KOPT-K1 (cell line): ENCODE measurements at regions not wholly inside any gene's neighbourhood (a gene's known extent, or its start where the extent isn't known, plus 50 kb on each side); places are given as distances from the start of the nearest gene placed in this dataset.
"Not testable (repeated sequence)": the region's sequence is repeated elsewhere in the genome, so short reads cannot be mapped to it uniquely, and the experiment has no call there.

Experiments
- H3K27ac ChIP-seq: fragments of 200-600 bp; sonication (generic); 2 replicates; pipeline ENCODE4 v1.5.1; 2016; ENCODE audit warnings: antibody characterized with exemption, mild to moderate bottlenecking, low read depth, low read length; ENCODE audit not compliant: poor library complexity, severe bottlenecking
- H3K36me3 ChIP-seq: fragments of 200-600 bp; sonication (generic); 2 replicates; pipeline ENCODE4 v1.5.1; 2017; ENCODE audit warnings: antibody characterized with exemption, mild to moderate bottlenecking, low read length, moderate library complexity; ENCODE audit not compliant: insufficient read depth
- H3K9me3 ChIP-seq: fragments of 200-600 bp; sonication (generic); 2 replicates; pipeline ENCODE4 v1.5.1; 2017; ENCODE audit warnings: antibody characterized with exemption, low read length, mild to moderate bottlenecking; ENCODE audit not compliant: insufficient read depth, poor library complexity, severe bottlenecking

DNA sequence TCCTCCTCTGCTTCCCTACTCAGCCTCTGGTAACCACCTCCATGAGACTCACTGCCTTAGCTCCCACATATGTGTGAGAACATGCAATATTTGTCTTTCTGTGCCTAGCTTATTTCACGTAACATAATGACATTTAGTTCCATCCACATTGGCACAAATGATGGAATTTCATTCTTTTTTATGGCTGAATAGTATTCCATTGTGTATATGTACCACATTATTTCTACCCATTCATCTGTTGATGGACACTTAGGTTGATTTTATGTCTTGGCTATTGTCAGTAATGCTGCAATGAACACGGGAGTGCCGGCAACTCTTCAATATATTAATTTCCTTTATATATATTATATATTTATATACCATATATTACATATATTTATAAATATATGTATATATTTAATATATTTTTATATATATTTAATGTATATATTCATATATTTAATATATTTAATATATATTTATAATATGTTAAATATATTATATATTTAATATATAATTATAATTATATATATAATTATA, 1046.9 kb downstream of the DNAJB9 start:
- no peak overlapping the region for H3K27ac ChIP-seq
- no peaks in the 10 kb centered on the region for H3K36me3 ChIP-seq
- H3K9me3 ChIP-seq: no peaks in the 10 kb centered on the region

DNA sequence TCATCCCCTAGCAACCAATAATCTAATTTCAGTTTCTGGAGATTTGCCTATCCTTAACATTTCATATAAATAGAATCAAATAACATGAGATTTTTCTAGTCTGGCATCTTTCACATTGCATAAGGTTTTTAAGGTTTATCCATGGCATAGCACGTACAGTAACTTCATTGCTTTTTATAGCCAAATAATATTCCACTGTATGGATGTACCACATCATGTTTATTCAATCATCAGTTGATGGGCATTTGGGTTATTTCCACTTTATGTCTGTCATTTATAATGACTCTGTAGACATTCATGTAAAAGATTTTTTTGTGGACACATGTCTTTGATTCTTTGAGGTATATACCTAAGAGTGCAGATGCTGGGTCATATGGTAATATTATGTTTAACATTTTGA, 1052.6 kb downstream of the DNAJB9 start:
- Histone ChIP-seq H3K36me3 (no peaks in the 10 kb centered on the region), H3K27ac (no peak overlapping the region), H3K9me3 (no peaks in the 10 kb centered on the region)

DNA sequence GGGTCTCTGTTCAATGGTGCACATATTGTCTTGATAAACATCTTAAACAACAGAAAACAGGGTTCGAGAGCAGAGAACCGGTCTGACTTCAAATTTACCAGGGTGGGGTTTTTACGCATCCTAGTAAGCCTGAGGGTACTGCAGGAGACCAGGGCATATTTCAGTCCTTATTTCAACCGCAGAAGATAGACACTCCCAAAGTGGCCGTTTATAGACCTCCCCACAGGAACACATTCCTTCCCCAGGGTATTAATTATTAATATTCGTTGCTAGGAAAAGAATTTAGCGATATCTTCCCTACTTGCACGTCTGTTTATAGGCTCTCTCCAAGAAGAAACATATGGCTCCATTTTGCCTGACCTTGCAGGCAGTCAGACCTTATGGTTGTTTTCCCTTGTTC, 1063.2 kb downstream of the DNAJB9 start:
- not testable (repeated sequence) for H3K27ac ChIP-seq, H3K36me3 ChIP-seq, H3K9me3 ChIP-seq

DNA sequence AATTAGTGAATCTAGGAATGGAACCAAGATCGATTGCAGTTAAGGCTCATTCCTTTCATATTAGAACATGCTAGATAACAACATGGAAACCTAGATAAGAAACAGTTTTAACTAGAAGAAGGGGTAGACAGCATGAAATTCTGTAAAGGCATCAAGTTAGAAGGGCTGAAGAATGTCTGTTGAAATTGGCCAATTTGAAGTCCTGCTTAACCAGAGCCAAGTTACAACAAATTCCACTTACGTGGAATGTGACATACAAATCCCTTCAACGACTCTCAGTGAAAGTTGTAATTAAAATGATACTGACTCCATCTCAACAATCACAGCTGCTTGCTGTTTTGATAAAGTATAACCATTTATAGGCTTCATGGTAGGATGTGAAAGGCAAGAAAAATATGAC, 1065.7 kb downstream of the DNAJB9 start:
- Histone ChIP-seq H3K9me3 (peaks cover 5% of the 10 kb centered on the region), H3K36me3 (no peaks in the 10 kb centered on the region)

DNA sequence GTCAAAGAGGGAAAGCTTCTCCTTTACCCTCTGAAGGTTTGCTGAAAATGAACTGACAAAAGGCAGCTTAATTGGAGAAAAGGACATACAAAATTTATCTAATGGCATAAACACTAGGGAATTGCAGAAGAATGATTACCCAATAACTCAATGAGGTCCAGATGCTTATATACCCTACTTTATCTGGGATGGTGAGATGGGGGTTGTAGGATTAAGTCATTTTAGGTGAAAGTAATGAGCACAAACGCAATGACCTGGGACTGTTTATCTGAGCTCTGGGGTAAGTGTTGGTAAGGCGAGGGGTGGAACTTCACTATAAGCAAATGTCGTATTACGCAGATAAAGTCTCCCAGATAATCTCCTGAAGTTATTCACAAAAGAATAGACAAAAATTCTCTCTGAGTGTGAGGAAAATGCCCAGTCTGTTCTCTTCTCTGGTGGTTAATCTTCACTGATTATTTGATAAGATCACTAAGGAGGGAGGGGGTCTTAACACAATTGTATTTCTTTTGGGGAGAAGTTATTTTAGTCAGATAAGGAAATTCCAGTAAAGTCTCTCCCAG, 1067.8 kb downstream of the DNAJB9 start:
- H3K36me3 ChIP-seq: no peaks in the 10 kb centered on the region
- peaks cover 4% of the 10 kb centered on the region for H3K9me3 ChIP-seq

More for the DNA sequence above, 1065.7 kb downstream of the DNAJB9 start:
- H3K27ac ChIP-seq: no peak overlapping the region

DNA sequence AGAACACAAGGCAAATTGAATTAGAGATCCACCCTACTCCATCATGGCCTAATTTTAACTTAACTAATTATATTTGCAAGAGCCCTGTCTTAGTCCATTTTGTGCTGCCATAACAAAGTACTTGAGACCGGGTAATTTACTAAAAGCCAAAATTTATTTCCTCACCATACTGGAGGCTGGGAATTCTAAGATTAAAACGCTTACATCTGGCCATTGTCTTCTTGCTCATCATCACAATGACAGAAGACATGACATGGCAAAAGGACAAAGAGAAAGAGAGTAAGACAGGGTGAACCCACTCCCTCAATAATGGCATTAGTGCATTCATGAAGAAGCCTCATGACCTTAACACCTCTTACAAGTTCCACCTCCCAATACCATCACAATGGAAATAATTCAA, 1068.6 kb downstream of the DNAJB9 start:
- H3K27ac ChIP-seq: no peak overlapping the region
- no peaks in the 10 kb centered on the region for H3K9me3 ChIP-seq
- no peaks in the 10 kb centered on the region for H3K36me3 ChIP-seq

More for the DNA sequence above, 1067.8 kb downstream of the DNAJB9 start:
- H3K27ac ChIP-seq: no peak overlapping the region

DNA sequence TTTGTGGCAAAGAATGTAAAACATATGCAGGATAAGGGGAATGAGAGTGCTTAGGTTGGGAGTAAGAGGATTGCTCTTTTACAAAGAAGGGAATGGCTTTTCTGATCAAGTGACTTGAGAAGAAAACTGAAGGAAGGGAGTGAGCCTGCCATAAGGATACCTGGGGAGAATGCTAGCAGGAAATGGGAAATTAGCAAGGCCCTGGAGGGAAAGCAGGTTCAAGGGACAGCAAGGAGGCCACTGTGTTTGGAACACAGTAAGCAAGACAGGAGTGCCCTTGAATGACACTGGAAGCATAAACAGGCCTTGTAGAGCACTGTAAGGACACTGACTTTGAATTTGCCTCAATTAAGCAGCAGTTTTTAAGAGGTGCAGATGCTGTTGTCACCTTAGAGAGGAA, 1069.9 kb downstream of the DNAJB9 start:
- Histone ChIP-seq H3K27ac (no peak overlapping the region), H3K9me3 (no peaks in the 10 kb centered on the region), H3K36me3 (no peaks in the 10 kb centered on the region)

DNA sequence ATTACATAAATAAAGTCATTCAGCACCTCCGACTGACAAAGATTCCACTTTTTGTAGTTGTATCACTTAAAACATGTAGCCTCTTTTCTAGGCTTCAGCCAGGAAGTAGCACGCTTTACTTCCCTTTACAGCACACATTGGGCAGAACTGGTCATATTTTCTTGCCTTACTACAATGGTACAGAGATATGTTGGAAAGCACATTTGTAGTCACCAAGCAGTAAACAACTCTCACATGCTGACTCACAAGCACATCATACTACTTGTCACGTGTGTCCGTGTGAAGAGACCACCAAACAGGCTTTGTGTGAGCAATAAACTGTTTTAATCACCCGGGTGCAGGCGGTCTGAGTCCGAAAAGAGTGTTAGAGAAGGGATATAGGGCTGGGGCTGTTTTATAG, 1071.8 kb downstream of the DNAJB9 start:
- Histone ChIP-seq H3K27ac (no peak overlapping the region), H3K36me3 (no peaks in the 10 kb centered on the region), H3K9me3 (no peaks in the 10 kb centered on the region)

DNA sequence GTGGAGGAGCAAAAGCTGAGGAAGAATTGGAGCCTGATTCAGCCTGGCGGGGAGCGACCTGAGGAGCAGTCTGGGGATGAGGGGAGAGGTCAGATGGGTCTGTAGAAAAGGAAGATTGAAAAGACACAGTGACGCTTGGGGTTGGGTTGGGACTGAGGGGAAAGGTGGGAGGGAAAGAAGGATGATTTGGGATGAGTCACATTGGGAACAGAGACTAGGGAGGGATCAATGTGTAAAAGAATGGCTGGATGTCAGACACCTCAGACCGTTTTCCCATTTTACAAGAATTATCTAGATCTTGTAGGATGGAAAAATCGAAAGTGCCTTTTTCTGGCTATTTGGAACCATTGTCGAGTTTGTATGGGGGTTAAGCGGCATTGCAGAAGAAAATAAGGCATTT, 1076.5 kb downstream of the DNAJB9 start:
- Histone ChIP-seq H3K27ac (no peak overlapping the region), H3K9me3 (no peaks in the 10 kb centered on the region), H3K36me3 (no peaks in the 10 kb centered on the region)

DNA sequence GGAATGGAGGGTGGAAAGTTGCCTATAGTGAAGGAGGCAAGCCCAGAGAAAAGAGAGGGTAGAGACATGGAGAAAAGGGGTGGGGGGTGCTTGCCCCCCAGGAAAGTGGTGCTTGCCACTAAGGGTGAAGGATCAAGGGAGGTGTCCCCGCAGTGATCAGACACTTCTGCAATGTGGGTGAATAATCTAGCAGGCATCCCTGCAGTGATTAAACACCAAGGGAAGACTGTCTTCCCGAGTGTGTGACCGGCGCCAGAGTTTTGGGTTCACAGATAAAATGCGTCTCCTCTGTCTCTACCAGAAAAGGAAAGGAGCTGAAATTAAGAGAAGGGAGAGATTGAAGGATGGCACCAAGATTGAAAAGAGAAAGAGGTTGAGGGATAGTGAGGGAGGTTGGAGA, 1076.9 kb downstream of the DNAJB9 start:
- not testable (repeated sequence) for H3K27ac ChIP-seq, H3K36me3 ChIP-seq, H3K9me3 ChIP-seq

DNA sequence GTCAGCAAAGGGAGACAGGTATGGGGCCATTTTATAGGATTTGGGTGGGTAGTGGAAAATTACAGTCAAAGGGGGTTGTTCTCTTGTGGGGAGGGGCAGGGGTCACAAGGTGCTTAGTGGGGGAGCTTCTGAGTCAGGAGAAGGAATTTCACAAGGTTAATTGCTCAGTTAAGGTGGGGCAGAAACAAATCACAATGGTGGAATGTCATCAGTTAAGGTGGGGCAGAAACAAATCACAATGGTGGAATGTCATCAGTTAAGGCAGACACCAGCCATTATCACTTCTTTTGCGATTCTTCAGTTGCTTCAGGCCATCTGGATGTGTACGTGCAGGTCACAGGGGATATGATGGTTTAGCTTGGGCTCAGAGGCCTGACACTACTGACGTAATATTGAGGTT, 1077.6 kb downstream of the DNAJB9 start:
- H3K9me3 ChIP-seq, H3K27ac ChIP-seq: not testable (repeated sequence)

DNA sequence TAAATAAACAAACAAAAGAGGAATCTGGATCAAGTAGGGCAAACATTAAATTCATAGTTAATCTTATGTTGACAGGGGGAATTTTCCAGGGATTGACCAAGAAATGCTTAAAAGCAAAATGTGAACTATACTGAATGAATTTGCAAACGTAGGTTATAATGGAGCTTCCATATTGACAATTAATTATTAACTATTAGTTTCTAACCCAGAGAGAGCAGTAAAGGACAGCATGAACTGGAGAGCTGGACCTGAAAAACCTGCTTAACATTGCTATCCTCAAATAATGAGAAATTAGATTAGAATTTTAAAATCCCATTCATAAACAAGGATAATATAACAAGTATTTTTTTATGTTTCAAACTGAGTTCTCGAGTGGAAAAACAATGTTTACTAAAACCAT, 1089.6 kb downstream of the DNAJB9 start:
- Histone ChIP-seq H3K36me3 (no peaks in the 10 kb centered on the region), H3K9me3 (no peaks in the 10 kb centered on the region), H3K27ac (no peak overlapping the region)

More for the DNA sequence above, 1077.6 kb downstream of the DNAJB9 start:
- H3K36me3 ChIP-seq: not testable (repeated sequence)

DNA sequence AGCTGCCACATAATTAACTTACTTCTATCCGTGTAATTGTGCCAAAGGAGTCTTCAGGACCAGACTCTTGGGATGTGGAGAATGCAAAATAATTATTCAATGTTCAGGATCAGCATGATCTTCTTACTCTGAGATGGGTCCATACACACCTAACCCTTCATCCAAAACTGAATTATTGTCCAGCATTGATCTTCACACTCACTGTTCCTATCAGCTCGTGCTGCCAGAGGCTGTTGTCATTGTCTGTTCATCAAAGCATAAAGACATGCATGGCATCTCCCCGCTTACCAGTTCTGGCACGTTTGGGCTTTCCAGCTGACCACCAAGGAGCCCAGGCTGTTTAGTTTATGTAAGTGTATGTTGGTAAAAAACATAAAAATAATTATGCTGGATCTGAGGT, 1090.7 kb downstream of the DNAJB9 start:
- Histone ChIP-seq H3K27ac (no peak overlapping the region), H3K36me3 (no peaks in the 10 kb centered on the region), H3K9me3 (no peaks in the 10 kb centered on the region)

DNA sequence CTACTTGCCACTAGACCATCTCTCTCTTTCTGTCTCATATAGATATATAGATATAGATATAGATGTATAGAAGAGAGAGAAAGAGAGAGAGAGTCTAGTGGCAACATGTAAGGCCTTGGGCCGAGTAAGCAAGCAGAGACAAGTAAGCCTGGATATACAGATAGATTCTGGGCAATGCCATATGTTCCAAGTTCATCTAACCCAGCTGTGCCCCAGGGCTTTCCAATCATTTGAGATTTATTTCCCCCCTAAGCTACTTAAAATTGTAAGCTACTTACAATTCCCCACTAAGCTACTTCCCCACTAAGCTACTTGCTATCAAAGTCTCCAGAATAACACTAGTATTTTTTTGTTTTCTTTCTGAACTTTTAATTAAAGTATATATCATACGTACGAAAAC, 1094.1 kb downstream of the DNAJB9 start:
- H3K36me3 ChIP-seq: no peaks in the 10 kb centered on the region
- no peaks in the 10 kb centered on the region for H3K9me3 ChIP-seq
- H3K27ac ChIP-seq: no peak overlapping the region

DNA sequence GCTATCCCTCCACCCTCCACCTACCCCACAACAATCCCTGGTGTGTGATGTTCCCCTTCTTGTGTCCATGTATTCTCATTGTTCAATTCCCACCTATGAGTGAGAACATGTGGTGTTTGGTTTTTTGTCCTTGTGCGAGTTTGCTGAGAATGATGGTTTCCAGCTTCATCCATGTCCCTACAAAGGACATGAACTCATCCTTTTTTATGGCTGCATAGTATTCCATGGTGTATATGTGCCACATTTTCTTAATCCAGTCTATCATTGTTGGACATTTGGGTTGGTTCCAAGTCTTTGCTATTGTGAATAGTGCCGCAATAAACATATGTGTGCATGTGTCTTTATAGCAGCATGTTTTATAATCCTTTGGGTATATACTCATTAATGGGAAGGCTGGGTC, 1117.6 kb downstream of the DNAJB9 start:
- not testable (repeated sequence) for H3K27ac ChIP-seq, H3K9me3 ChIP-seq, H3K36me3 ChIP-seq

DNA sequence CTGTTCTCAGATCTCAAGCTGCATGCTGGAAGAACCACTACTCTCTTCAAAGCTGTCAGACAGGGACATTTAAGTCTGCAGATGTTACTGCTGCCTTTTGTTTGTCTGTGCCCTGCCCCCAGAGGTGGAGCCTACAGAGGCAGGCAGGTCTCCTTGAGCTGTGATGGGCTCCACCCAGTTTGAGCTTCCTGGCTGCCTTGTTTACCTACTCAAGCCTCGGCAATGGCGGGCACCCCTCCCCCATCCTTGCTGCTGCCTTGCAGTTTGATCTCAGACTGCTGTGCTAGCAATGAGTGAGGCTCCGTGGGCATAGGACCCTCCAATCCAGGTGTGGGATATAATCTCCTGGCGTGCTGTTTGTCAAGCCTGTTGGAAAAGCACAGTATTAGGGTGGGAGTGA, 1122.9 kb downstream of the DNAJB9 start:
- not testable (repeated sequence) for H3K36me3 ChIP-seq, H3K9me3 ChIP-seq, H3K27ac ChIP-seq
